ENCODE measurements at regions not wholly inside any gene's neighbourhood (a gene's known extent, or its start where the extent isn't known, plus 50 kb on each side); places are given as distances from the start of the nearest gene placed in this dataset.

DNA sequence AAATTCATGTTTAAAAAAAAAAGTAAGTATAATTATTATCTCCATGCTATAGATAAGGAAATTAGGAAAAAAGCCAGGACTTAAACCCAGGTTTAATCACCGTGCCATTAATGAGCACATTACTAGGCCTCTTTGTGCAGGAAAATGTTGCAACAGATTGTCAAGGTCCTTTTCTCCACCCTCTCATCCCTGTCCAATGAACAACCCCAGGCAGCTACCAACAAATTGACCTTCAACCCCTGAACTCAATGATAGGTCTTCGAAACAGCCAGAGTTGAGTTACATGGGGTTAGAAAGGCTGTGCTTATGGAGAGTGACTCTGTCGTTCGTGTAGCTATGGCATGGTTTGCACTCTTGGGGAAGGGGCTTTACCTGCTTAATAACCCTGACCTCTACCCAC, 84.2 kb upstream of the CTNNB1 start:
- H3K27ac ChIP-seq (ENCODE audit: extremely low read depth, low read depth, low read length): no peak overlapping the region
- H3K4me1 ChIP-seq (replicated peaks in 1 of 2; ENCODE audit: control insufficient read depth in 2 of 2, insufficient read depth in 2 of 2, low read length in 2 of 2): peaks cover 11 to 21% of the 10 kb centered on the region in 2 experiments
- no peaks in the 10 kb centered on the region for H4K20me1 ChIP-seq (replicated peaks; ENCODE audit: control insufficient read depth, insufficient read depth, low read length)
- WGBS (ENCODE audit: insufficient coverage, low coverage, missing lambda C conversion rate): 18% methylated on average over 4 of the region's 4 CpGs
- FAIRE-seq (no peak), ATAC-seq (no peak), DNase-seq (ENCODE audit: extremely low read depth in 1 of 4, low spot score in 3 of 4) (no peak)
- no peak overlapping the region for H3K4me2 ChIP-seq (ENCODE audit: insufficient read depth, low read length)
- TF ChIP-seq NR2C1 (IDR thresholded peaks at IDR 0.05): no peak
- peak; percentile 75 for TF ChIP-seq NR2C1 (tag; IDR thresholded peaks at IDR 0.05)
- TF ChIP-seq, protein P1, sequence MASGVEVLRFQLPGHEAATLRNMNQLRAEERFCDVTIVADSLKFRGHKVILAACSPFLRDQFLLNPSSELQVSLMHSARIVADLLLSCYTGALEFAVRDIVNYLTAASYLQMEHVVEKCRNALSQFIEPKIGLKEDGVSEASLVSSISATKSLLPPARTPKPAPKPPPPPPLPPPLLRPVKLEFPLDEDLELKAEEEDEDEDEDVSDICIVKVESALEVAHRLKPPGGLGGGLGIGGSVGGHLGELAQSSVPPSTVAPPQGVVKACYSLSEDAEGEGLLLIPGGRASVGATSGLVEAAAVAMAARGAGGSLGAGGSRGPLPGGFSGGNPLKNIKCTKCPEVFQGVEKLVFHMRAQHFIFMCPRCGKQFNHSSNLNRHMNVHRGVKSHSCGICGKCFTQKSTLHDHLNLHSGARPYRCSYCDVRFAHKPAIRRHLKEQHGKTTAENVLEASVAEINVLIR (CRISPR knock-in tag; IDR thresholded peaks at IDR 0.05): no peak
- ChIA-PET CTCF (ENCODE audit: low intra/inter-chr PET ratio) (no interaction called here), POLR2A (interaction anchor here (1.2 kb wide), 1 partner anchor 11 kb away, joined by 3 read pairs; no protein-coding TSS in a partner anchor)
- no peaks in the 10 kb centered on the region for H3K9me3 ChIP-seq (replicated peaks; ENCODE audit: control insufficient read depth, insufficient read depth, low read depth, low read length)
- peaks cover 0 to 32% of the 10 kb centered on the region in 2 experiments; a peak in 4 of 5 replicates for H3K27me3 ChIP-seq (ENCODE audit: control insufficient read depth in 2 of 2, insufficient read depth in 2 of 2, low read length in 2 of 2)
- in situ Hi-C loops (cut with MboI): no loop called here
- H3K9me1 ChIP-seq (ENCODE audit: control insufficient read depth, insufficient read depth, low read length): no peaks in the 10 kb centered on the region
- no peak overlapping the region for H3K9ac ChIP-seq (ENCODE audit: insufficient read depth in 1 of 2, low read depth in 2 of 2, low read length in 2 of 2)
- no peak overlapping the region for H2AFZ ChIP-seq (ENCODE audit: low read depth, low read length)
- BruUV-seq (replicated peaks): no TSS peak
- H3K79me2 ChIP-seq (ENCODE audit: control insufficient read depth, insufficient read depth, low read length): no peaks in the 10 kb centered on the region
- no peaks in the 10 kb centered on the region for H3K36me3 ChIP-seq (ENCODE audit: control insufficient read depth, insufficient read depth, low read length)
- intact Hi-C loops (cut with micrococcal nuclease): loop anchor here (5.0 kb wide), 1 partner anchor 82 kb away; the partner anchor contains the start of gene CTNNB1
- H3K4me3 ChIP-seq: no peak overlapping the region

GRCh38 chr3:41116851-41117250, 82.5 kb upstream of the CTNNB1 start:
- 37% methylated on average over 8 of the region's 8 CpGs for WGBS (ENCODE audit: insufficient coverage, low coverage, missing lambda C conversion rate)

More at GRCh38 chr3:41116851-41117250, 82.5 kb upstream of the CTNNB1 start:
- Histone ChIP-seq H3K4me3 (no peak overlapping the region), H3K9ac (ENCODE audit: insufficient read depth in 1 of 2, low read depth in 2 of 2, low read length in 2 of 2) (no peak overlapping the region), H3K4me1 (replicated peaks in 1 of 2; ENCODE audit: control insufficient read depth in 2 of 2, insufficient read depth in 2 of 2, low read length in 2 of 2) (peaks cover 11 to 21% of the 10 kb centered on the region in 2 experiments), H4K20me1 (replicated peaks; ENCODE audit: control insufficient read depth, insufficient read depth, low read length) (no peaks in the 10 kb centered on the region), H3K27me3 (ENCODE audit: control insufficient read depth in 2 of 2, insufficient read depth in 2 of 2, low read length in 2 of 2) (peaks cover 3 to 25% of the 10 kb centered on the region in 2 experiments), H3K9me1 (ENCODE audit: control insufficient read depth, insufficient read depth, low read length) (no peaks in the 10 kb centered on the region), H3K79me2 (ENCODE audit: control insufficient read depth, insufficient read depth, low read length) (no peaks in the 10 kb centered on the region), H3K27ac (ENCODE audit: extremely low read depth, low read depth, low read length) (peak overlapping the region; percentile 45), H3K4me2 (ENCODE audit: insufficient read depth, low read length) (peak overlapping the region; percentile 64), H3K9me3 (replicated peaks; ENCODE audit: control insufficient read depth, insufficient read depth, low read depth, low read length) (no peaks in the 10 kb centered on the region), H2AFZ (ENCODE audit: low read depth, low read length) (peak overlapping the region; percentile 96), H3K36me3 (ENCODE audit: control insufficient read depth, insufficient read depth, low read length) (no peaks in the 10 kb centered on the region)
- in situ Hi-C loops (cut with MboI): no loop called here
- intact Hi-C loops (cut with micrococcal nuclease): loop anchor here (5.0 kb wide), 1 partner anchor 80 kb away; the partner anchor contains the start of gene CTNNB1
- BruUV-seq (replicated peaks): no TSS peak
- ChIA-PET CTCF (ENCODE audit: low intra/inter-chr PET ratio) (no interaction called here), POLR2A (interaction anchor here (0.6 kb wide), 1 partner anchor 604 kb away, joined by 3 read pairs; no protein-coding TSS in a partner anchor)
- DNase-seq (ENCODE audit: extremely low read depth in 1 of 4, low spot score in 3 of 4) (no peak), ATAC-seq (no peak), FAIRE-seq (no peak)
- 0 out of 2 replicates have a peak, but pooled peaks have one; percentile 52 for TF ChIP-seq E2F3 (CRISPR knock-in tag; IDR thresholded peaks at IDR 0.05)
- TF ChIP-seq ZNF75A (CRISPR knock-in tag; IDR thresholded peaks at IDR 0.05): no peak
- TF ChIP-seq IFI16 (CRISPR knock-in tag; IDR thresholded peaks at IDR 0.05): 0 out of 2 replicates have a peak, but pooled peaks have one; percentile 20
